MM.1S (cell line): ENCODE measurements at regions not wholly inside any gene's neighbourhood (a gene's known extent, or its start where the extent isn't known, plus 50 kb on each side); places are given as distances from the start of the nearest gene placed in this dataset.

Experiments
- EZH2phosphoT487 ChIP-seq: fragments of 300-600 bp; sonication (generic); IDR thresholded peaks from 2 replicates; pipeline ENCODE4 v1.6.1; 2018; ENCODE audit warnings: antibody characterized with exemption, low read length
- TF ChIP-seq, protein P1 (sequence below): fragments of 300-600 bp; sonication (generic); IDR thresholded peaks from 2 replicates; pipeline ENCODE4 v1.5.1; 2016; ENCODE audit warnings: antibody characterized with exemption, low read length, mixed read lengths

DNA sequence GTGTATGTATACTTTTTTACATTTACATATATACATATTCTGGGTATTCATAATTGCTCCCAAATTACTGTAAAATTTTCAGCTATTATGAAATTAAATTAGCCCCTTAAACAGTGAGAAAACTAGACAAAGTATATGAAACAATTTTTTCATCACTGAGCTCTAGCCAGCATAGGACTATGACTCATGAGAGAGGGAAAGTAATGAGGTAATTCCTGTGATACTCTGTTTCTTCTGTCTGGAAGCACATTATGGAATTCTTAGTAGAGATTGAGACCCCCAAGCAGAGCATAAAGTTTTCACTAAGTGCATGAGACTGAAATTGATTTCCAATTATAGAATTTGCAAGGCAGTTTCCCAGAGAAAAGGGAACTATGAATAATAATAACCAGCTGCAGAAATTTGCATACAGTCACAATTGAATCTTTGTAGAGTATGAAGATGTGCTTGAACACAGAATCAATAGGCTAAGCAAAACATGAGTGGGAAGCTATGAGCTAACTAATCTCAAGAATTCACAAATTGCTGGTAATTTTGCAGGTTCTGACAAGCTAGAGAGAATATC, 779.3 kb downstream of the ARAP2 start:
- TF ChIP-seq, protein P1, sequence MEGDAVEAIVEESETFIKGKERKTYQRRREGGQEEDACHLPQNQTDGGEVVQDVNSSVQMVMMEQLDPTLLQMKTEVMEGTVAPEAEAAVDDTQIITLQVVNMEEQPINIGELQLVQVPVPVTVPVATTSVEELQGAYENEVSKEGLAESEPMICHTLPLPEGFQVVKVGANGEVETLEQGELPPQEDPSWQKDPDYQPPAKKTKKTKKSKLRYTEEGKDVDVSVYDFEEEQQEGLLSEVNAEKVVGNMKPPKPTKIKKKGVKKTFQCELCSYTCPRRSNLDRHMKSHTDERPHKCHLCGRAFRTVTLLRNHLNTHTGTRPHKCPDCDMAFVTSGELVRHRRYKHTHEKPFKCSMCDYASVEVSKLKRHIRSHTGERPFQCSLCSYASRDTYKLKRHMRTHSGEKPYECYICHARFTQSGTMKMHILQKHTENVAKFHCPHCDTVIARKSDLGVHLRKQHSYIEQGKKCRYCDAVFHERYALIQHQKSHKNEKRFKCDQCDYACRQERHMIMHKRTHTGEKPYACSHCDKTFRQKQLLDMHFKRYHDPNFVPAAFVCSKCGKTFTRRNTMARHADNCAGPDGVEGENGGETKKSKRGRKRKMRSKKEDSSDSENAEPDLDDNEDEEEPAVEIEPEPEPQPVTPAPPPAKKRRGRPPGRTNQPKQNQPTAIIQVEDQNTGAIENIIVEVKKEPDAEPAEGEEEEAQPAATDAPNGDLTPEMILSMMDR: no peak
- TF ChIP-seq EZH2phosphoT487: no peak
